ENCODE measurements at regions not wholly inside any gene's neighbourhood (a gene's known extent, or its start where the extent isn't known, plus 50 kb on each side); places are given as distances from the start of the nearest gene placed in this dataset.

DNA sequence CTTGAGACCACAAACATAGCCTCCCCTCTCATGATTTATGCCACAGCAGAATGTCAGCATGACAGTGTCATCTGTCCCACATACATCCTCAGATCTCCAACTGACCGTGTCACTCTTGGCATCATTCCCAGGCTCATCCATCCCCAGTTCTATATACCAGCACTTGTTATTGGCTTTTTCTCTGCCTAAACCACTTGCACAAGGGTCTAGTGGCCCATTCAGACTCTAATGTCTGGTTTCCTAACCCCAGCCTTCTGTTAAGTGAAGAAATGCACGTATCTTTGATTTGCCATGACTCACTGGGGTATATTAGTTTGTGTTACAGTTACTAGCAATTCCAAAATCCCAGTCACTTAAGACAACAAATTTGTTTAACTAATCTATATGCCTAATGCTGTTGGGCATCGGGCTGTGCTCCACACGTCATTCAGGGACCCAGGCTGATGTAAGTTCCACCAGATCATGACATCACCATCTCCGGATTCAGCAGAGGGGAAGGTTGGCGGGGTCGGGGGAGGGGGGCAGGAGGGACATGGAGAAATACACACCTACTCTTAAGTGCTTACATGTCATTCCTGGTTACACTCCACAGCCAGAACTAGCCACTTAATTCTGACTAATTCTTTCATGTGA is 517.4 kb downstream of the BUD13 start:
- DNase-seq (ENCODE audit: low read depth): no peak

DNA sequence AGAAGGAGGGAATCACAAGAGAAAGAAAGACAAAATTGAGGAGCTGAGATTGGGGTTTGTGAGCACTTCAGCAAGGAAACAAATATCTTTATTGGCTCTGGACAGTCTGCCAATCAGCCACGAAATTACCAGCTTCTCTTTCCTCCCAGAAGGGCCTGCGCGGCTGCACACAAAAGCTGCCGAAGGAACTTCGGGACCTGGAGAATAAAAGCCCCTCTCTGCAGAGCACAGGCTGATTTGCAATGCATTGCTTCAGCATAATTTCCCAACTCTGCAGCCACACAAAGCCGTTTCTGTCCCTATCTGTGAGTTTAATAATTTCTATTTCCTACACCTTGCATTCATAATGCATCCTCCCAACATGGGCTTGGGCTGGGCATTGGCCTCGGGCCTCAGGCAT is 522.6 kb downstream of the BUD13 start:
- DNase-seq (ENCODE audit: low read depth): no peak

DNA sequence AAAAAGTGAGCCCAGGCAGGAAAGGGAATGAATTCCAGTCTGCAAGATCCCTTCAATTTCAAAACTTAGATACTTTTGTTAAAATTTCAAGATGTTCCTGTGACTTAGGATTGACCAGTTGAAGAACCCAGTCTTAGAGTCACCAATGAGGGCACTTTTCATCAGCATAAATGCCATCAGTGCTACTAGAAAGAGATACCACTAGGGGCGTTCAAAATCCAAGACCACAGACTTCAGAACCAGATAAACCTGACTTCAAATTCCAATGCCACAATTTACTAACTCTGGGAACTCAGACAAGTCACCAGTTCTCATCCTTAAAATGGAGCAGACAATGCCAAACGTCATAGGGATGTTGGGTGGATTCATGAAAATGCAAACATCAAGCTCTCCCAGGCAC is 523.2 kb downstream of the BUD13 start:
- DNase-seq (ENCODE audit: low read depth): no peak

DNA sequence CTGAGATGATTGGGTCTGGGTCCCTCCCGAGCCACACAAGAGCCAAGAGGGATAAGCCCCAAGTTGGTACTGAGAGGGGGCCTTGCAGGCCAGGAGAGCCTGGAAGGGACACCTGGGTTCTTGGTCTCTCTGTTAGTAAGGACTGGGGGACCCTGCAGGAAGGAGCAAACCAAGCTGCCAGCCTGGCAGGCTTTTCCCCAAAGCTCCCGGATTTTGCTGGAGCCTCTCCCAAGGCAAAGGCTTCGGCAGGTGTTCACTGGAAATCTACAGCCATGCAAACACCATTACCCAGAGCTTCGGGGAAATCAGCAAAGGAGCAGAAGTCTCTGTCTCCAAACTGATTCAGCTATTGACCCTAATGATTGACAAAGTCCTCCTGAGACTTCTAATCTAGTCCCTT is 527.9 kb downstream of the BUD13 start:
- no peak for DNase-seq (ENCODE audit: low read depth)

DNA sequence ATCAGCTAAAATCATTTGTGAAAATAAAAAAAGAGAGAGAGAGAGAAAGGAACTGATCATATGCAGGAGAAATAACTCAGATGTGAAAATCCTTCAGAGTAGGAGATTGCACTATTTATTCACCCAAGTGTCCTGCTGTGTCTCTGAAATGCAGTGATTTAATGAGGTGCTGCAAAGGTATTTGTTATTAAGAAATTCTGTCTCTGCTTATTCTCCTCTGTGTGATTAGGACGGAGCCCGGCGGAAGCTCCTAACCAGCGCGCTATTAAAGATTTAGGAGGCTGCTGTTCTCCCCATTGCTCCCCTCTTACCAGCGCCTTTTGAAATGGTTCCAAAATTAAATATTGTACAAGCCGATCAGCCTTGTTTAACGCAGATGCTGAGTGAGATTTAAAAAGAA is 528.3 kb downstream of the BUD13 start:
- no peak for DNase-seq (ENCODE audit: low read depth)

DNA sequence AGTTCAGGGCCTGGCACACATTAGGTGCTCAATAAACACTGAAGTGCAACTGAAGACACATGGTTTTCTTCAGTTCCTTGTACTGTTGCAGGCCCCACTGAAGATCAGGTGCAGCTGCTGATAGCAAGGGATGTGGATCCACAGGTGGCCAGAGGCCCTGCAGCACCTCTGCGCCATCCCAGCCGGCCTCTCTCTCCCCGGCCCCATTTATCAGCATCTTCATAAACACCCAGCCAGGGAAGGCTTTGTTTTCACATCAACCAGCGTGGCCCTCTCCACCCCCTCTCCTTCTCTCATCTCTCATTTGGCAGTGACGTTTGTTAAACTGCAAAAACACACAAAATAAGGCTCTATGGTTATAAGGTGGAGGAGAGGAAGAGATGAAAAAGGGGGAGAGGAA is 528.8 kb downstream of the BUD13 start:
- DNase-seq (ENCODE audit: low read depth): no peak

DNA sequence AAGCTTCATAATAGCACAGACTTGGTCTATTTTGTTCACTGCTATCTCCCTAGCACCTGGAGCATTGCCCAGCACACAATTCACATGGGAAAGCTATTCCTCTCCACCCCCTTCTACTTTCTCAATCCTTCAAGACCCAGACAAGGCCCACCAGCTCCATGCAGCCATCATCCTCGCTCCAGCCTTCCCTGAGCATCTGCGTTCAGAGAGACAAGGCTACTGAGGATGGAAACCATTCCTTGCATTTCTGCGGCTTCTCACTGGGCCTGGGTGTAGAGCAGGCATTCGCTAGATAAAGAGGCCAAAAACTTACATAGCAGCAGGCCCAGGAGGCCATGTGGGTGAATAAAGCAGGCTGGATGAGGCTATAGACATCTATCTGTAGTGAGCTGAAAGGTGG is 530.8 kb downstream of the BUD13 start:
- no peak for DNase-seq (ENCODE audit: low read depth)

DNA sequence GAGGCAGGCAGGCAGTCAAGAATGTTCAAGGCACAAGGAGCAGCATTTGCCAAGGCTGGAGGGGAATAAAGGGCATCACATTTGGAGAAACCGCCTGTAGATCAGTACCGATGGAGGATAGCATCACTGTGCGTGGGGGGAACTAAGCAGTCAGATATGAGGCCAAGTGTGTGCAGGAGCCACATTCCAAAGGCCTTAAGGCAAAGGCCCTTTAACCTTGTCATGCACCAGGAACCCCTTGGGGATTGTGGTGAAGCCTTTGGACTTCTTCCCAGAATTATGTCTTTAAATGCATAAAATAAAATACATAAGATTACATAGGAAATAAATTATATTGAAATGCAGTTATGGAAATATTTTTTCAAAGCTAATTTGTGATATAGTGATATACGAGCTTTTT is 532.1 kb downstream of the BUD13 start:
- no peak for DNase-seq (ENCODE audit: low read depth)

DNA sequence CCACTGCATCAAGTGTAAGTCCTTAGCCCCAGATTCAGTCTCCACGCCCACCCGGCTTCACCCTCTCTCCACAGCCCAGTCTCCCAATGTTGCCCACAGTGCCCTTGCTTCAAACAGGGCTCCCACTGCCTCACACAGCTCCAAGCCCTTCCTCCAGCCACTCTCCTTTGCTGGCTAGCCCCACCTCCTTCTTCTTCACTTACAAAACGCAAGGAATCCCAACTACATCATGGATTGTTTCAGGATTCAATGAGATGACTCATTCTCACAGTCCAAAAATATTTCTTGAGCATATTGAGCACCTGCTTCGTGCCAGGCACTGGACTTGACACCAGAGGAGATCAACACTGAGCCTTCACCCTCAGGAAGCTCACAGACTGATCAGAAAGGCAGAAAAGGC is 533.5 kb downstream of the BUD13 start:
- DNase-seq (ENCODE audit: low read depth): no peak

DNA sequence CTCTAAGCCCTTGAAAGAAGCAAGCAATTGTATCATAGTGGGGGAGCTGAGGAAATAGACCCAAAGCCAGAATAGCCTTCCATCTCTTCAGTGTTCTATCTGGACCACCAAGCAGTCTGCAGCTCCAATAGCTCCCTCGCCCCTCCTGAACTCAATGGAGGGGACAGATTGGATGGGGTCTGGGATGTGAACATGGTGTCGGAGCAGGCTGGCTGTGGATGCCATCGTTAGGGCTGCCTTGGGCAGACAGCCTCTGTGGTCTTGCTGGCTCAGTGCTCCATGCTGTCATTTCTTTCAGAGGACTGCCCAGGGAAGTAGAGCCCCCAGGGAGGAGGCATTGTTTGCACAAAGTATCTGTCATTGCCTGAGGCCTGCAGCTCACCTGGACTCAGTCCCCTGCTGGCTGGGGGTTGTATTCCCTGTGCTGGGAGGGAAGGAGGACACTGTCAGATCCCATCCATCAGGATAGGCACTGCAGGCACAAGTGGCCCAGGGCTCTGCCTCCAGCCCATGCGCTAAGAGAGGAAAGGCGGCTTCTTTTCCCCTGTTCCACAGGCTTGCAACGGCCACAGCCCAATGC is 537.7 kb downstream of the BUD13 start:
- no peak for DNase-seq (ENCODE audit: low read depth)

DNA sequence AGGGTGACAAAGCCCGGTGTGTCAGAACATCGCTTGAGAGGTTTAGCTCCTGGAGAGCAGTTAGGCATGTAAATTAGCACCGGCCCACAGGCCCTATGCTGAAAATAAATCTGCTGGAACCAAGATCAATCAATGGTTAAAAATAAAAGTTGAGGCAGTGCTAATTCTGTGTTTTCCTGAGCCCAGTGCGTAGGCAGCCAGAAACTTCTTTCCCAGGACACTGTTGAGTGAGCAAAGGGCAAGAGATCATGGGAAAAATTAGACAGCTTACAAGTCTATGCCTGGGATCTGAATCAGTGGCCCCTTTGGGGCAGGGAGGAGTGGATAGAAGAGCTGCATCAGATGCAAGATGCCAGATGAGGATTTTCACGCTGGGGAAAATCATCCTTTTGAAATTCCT is 539.2 kb downstream of the BUD13 start:
- DNase-seq (ENCODE audit: low read depth): no peak

DNA sequence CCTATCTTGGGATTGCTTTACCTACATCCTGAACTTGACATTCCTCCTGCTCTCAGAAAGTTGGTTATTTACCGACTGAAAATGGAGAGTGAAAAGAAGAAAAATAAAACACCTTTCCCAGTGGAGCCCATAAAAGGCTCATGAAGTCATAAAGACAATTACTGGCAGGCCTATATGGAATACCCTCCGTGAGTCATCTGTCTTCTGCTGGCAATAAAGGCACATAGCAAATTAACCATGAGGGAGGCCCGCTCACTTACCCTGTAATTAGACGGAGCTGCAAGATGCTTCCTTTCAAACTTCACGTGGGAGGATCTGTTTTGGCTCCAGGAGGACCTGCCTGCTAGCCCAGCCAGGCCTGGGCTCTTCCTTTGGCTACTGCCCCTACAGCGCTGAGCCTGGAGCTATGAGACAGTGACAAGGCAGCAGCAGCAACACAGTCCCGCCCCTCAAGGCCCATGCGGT is 540.4 kb downstream of the BUD13 start:
- no peak for DNase-seq (ENCODE audit: low read depth)

DNA sequence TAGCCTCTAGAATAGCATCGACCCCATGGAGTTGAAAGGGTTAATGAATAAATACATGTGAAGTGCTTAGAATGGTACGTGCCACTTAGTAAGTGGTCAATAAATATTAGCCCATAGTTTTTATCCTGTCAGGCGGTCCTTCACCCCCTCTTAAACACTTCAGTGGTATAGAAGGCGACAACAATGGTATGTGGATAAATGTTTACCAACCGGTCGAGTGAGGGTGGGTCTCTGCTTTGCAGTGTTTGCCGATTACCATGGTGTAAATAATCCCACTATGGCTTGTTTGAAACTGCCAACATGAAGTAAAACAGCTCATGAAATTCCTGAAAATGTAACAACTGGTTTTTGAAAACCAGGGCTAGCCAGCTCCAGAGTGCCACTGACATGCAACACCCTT is 541.2 kb downstream of the BUD13 start:
- DNase-seq (ENCODE audit: low read depth): no peak

DNA sequence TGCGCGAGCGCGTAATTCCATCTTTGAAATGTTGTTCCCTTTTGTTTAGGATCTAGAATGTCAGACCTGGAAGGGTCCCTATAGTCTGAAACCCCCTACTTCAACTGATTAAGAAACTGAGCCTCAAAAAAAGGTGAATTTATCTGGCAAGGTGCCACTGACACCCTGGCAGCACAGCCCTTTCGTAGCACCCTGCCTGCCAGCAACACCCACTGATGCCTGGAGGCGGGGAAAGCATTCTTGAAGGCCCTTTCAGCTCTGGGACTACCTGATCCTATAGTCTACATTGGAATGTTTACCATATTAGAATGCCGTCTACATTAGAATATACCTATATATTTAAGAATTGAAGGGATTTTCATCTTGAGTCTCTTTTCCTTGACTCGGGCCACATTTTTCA is 542.3 kb downstream of the BUD13 start:
- DNase-seq (ENCODE audit: low read depth): no peak

DNA sequence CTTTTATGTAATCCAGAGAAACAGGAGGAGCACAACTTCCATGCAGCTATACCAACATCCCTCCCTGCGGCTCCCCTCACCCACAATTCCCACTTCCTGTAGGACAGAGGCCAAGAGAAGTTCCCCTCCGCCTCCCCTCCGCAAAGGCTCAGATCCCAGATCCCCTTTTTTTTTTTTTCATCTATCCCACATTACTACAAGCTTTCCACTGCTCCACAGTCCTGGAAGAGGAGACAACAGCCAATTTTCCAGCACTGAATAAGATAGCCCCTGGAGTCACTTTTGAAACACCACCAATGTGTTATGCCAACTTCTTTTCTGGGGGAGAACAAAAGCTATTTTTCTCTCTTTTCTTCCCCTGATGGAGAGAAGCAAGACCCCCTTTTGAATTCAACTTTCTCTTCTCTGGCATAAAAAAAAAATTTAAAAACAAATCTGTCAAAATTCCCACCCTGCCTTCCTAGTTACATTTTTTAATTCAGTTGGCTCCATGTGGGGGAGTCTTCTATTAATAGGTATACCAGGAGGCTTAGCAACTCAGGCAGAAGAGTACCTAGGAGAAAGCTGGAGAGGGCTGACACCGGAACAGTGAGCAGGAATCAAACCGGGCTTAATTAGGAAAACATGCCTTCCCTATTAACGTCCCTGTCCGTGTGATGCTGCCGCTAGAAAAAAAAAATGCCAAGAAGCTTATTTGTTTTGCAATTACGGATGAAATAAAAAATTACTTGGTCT is 543.4 kb downstream of the BUD13 start:
- DNase-seq (ENCODE audit: low read depth): no peak

DNA sequence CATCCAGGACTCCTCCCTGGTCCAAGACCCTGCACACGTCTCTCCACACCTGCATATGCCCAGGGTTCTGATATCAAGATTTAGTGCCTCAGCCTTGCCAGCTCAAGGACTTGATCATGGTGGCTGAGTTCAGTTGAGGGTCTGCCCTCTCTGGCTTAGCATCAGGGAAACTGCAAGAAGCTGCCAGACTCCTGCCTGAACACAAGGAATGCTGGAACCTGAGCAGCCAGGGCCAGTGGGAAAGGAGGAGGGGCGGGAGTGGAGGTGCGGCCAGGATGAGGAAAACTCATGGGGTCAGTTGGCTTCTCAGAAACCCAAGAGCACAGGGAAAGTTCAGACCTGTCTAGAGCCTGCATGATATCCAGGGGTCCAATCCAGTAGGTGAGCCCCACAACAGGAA is 546.1 kb downstream of the BUD13 start:
- no peak for DNase-seq (ENCODE audit: low read depth)

DNA sequence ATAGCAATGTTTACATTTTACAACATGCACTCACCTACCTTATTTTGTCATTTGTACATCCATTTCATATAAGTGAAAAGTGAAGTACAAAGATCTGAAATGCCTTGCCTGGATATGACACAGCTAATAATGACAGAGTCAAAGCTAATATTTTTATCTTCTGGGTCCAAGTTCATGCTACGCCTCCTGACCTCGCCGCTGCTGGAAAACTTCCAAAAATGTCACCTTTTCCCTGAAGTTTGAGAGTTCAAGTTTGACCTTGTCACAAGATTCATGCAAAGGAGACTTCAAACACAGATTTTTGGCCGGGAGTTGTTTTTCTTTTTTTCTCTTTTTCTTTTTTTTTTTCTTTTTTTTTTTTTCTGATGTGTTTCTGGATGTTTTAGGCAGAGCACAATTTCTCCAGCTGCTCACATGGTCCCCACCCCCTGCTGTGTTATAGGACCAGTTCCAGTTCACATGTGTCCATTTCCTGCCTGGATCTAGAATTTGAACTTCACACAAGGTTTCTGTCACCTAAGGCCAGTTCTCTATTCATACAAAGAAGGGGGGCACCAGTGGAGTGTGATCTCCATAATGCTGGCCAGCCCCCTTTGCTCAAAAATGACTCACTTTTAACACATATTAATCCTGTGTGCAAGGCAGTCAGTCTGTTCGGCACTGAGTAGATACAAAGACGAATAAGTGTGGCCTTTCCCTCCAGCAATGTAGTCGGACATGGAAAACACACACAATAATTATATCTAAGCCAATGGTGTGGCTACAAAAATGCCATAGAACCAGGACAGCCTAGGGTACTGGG is 546.8 kb downstream of the BUD13 start:
- no peak for DNase-seq (ENCODE audit: low read depth)

DNA sequence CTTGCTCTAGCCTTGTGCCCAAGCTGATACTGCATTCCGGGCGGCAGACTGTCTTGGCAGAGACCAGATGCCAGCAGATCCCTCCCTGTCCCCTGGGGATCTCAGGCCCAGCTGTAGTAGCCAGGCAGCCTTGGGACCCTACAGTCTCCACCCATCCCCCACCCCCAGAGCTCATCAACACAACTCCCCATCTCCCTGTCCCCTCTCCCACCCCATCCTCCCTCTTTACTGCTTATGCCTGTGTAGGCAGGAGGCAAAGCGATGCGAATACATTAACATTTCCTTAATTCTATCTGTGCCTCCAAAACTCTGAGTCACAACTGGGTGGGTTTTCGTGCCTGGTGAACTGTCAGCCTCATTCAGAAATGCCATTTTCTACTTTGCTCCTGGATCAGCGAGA is 547.6 kb downstream of the BUD13 start:
- DNase-seq (ENCODE audit: low read depth): no peak

DNA sequence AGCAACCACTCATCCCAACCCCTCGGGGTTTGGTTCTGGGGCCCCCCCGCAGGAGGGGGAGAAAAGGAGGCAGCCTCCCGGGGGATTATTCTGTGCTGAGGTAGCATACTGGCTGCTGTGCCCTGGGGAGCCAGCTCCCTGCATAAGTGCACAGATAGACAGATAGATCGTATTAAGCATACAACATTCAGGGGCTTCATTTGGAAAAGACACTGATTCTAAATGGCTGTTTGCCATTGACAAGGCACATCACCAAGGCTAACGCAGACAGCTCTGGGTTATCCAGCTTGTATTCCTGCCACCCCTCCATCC is 547.9 kb downstream of the BUD13 start:
- DNase-seq (ENCODE audit: low read depth): no peak

DNA sequence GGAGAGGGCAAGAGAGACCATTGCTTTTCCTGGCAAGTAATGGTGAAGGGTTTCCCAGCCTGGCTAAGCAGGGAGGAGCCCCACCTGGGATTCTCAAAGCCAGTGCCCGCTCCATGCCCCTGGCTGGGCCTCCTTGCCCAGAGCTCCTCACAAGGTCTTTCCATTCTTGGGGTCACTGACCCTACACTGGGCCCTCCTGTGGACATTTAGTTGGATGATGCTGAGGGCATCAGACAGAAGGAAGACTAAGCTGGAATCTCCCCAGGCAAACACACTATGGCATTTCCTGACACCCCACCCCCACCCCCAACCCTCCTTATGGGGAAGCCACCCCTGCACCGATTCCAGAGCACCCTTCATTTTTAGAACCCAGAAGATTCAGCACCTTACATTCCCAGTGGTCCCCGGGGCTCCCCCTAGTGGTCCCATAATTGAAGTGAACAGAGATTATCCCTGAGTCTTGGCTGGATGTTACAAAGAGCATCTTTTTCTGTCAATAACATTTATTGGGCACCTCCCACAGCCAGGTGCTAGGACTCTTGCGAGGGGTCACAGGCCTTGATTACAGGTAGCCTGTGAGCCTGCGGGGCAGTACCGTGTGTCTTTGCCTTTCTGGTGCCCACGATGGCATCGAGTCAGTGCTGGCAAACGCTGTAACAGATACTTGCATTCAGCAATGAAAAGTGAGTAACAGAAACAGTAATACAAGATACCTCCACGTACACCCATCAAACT is 548.5 kb downstream of the BUD13 start:
- DNase-seq (ENCODE audit: low read depth): no peak

DNA sequence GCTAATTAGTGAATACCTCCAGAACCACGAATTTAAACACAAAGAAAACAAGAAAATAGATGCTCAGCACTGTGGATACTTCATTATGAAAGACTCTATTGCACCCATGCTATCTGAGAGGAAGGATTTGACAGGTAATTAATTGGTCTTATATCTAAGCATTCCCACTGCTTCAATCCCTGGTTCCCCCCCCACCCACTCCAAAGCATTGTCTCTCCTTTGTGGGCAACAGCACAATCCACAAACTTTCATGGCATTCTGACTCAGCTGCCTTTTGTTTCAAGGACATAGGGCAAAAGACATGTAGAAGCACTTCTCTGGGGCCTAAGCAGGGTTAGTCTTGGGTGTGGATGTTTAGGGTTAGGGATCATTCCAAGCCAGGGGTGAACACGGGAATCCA is 551.4 kb downstream of the BUD13 start:
- DNase-seq (ENCODE audit: low read depth): no peak

DNA sequence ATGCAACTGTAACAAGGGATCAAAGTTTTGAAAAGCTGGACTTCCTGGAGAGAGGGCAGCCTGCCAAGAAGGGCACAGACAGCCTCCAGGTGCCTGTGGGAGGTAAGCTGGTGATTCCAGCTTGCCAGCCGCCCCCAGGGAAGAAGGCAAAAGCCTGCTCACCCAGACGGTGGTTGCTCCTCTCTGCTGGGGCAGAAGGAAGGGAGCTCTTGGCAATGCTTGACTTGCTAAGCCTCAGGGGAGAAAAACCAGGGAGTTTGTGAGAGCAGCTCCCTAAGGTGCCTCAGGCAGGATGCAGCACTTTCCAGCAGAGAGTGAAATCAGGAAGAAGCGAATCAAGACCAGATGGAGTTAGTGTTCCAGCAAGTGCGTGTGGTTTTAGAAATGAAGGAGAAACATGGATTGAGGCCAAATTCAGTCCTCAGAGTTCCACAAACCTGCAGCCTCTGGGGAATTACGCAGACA is 553.6 kb downstream of the BUD13 start:
- DNase-seq (ENCODE audit: low read depth): no peak
